Endothelial cell of hepatic sinusoid (primary cell): ENCODE measurements at regions not wholly inside any gene's neighbourhood (a gene's known extent, or its start where the extent isn't known, plus 50 kb on each side); places are given as distances from the start of the nearest gene placed in this dataset.

Experiments
- in situ Hi-C: cut with HindIII; loops from 2 replicates; pipeline ENCODE4 v1.10.0; 2017; ENCODE audit warnings: low sequenced_read_pairs

GRCh38 chr2:48098539-48098938, 192.2 kb upstream of the FBXO11 start:
- in situ Hi-C loops, result no loop called here

- in situ Hi-C loops, result loop anchor here (10.0 kb wide), 1 partner anchor 280 kb away; no protein-coding TSS in a partner anchor
Measured at GRCh38 chr2:48104418-48104817, 198.1 kb upstream of the FBXO11 start.

DNA sequence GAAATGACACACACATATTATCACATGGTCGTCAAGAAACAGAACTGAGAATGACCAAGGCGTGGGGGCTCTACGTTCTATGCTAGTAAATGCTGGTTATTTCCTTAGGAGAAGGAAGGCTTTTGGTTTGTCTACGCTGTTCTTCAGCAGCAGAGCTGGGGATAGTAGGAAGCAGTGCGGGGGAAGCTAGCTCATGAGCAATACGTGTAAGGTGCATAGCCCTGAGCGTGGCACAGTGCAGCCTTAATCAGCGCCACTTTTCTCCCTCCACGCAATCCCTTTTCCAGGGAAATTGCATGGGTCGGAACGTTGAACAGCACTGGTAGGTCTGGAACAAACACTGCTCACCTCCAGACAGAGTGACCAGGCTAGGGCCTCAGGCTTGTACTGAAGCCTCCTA, 199.6 kb upstream of the FBXO11 start:
- in situ Hi-C loops, result loop anchor here (10.0 kb wide), 1 partner anchor 281 kb away; no protein-coding TSS in a partner anchor

DNA sequence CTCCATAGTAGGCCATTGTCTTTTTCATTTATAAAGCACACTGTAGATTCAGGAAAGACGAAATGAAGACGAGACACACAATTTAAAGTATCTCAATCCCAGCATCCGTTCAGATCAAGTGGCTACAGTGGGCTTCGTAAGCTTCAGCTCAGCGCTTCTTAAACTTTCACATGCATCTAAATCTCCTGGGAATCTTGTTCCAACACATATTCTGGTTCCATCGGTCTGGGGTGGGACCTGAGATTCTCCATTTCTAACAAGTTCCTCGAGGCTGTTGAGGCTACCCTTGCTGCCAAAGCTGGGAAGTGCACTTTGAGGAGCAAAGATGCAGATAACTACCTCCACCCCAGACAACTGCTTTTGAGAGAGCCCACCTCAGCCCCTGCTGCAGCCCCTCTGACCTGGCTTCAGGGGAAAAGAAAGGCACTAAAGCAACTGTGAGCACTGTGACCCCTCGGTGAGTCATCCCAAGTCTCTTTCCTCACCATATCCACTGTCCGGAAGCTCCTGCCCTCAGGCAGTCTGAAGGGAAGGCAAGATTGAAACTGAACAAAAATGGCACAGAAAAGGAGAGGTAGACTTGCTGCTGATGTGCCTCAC, 201.1 kb upstream of the FBXO11 start:
- in situ Hi-C loops, result loop anchor here (10.0 kb wide), 1 partner anchor 283 kb away; no protein-coding TSS in a partner anchor

DNA sequence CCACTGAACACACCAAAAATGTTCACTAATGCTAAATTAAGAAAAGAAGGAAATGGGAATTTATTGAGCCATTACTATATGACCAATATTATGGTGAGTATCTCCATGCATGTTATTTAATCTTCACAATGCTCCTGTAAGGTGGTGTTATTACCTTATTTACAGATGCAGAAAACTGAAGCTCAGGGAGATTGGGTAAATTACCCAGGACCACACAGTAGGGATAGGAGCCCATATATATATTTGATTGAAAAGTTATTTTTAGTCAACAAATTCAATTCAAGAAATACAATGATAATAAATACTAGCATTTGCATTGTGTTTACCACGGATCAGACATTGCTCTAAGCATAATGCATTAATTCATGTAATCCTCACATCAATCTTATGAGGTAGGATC, 202.2 kb upstream of the FBXO11 start:
- in situ Hi-C loops, result loop anchor here (10.0 kb wide), 1 partner anchor 284 kb away; no protein-coding TSS in a partner anchor

DNA sequence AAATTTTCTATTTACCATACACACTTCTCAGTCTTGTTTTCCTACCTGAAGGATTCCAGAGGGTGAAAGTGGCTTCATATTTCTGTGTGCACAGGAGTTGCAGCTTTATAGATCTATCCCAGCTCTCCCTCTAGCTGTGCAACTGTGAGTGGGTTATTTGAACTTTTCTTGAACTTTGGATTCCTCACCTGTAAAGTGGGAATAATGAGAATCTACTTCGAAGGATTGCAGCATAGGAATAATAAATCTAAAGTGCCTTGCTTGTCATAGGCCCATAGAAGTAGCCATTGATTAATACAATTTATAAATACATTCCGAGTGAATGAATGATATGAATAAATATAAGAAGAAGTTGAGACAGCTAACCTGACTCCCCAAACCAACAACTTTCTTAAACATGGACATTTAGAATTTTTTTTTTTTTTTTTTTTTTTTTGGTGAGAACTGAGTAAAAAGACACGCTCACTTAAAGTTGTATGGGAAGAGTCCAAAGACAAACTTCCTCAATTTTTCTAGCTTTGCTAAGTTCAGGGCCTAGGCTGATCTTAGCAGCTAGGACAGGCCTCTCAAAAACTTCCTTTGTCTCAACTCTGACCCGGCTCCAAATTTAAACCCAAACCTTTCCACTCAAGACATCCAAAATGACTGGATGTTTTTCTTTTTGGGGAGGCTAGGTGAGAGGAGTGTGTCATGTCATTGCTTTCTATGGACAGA, 203.3 kb upstream of the FBXO11 start:
- in situ Hi-C loops, result loop anchor here (10.0 kb wide), 1 partner anchor 285 kb away; no protein-coding TSS in a partner anchor

DNA sequence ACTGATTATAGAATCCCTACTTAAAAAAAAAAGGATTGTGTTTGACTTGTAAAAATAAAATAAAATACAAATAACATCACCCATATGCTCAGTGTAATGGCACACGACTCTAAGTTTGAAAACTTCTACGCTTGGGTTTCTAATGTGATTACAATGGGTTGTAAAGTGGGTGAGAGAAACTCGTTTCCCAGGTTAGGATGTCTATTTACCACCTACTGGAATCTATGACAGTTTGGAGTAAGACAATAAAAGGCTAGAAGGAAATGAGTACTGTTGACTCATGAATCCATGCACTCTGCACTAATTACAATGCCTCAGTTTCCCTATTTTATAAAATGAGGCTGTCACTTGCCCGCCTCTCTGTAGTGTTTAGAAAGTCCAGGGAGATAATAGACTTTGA, 204.0 kb upstream of the FOXN2 start:
- in situ Hi-C loops, result no loop called here

GRCh38 chr2:48112911-48113680, 201.4 kb upstream of the FOXN2 start:
- in situ Hi-C loops, result no loop called here

GRCh38 chr2:48113767-48114166, 200.7 kb upstream of the FOXN2 start:
- in situ Hi-C loops, result no loop called here

DNA sequence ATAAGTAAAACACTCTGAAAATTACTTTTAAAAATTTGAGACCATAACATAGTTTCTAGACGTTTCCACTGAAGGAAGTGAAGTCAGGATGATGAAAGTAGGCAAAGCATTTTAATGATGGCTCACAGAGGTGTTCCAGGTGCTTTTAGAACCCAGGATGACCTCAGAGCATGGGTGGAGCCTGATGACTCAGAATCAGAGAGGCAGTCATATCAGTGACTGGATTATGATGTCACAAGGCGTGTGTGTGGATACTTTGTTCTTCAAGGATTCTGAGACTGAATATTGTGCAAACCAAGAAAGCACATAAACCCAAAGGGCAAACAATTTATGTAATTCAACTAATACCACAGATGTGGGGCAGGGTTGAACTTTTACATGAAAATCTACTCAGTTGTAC, 200.2 kb upstream of the FOXN2 start:
- in situ Hi-C loops, result no loop called here

- in situ Hi-C loops, result loop anchor here (5.0 kb wide), 1 partner anchor 306 kb away; no protein-coding TSS in a partner anchor
Measured at GRCh38 chr2:48116497-48116896, 198.0 kb upstream of the FOXN2 start.

DNA sequence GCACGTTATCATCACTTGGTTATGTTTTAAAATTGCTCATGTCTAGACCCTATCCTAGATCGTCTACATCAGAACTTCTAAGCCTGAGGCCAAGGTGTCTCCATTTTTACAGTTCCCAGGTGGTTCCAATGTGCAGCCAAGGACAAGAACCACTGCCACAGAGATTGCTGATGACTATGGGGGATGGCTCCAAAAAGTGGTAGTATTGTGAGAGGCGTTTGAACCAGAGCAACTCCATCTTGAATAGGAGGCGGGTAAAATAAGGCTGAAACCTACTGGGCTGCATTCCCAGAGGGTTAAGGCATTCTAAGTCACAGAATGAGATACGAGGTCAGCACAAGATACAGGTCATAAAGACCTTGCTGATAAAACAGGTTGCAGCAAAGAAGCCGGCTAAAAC, 195.6 kb upstream of the FOXN2 start:
- in situ Hi-C loops, result loop anchor here (5.0 kb wide), 1 partner anchor 303 kb away; no protein-coding TSS in a partner anchor

DNA sequence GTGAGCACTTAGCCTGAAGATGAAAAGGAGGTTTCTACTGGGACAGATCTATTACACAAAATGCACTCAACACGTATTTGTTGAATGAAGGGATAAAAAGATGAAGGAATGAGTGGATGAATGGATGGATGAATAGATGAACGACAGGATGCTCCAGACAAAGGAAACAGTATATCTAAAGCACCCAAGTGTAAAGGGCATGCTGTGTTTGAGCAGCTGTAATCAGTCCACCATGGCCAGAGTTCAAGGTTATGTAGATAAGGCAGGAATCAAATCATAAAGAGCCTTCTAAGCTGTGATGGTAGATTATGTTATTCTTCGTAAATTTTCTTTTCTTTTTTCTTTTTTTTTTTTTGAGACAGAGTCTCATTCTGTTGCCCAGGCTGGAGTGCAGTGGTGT, 194.4 kb upstream of the FOXN2 start:
- in situ Hi-C loops, result no loop called here

GRCh38 chr2:48120759-48121242, 193.7 kb upstream of the FOXN2 start:
- in situ Hi-C loops, result no loop called here

DNA sequence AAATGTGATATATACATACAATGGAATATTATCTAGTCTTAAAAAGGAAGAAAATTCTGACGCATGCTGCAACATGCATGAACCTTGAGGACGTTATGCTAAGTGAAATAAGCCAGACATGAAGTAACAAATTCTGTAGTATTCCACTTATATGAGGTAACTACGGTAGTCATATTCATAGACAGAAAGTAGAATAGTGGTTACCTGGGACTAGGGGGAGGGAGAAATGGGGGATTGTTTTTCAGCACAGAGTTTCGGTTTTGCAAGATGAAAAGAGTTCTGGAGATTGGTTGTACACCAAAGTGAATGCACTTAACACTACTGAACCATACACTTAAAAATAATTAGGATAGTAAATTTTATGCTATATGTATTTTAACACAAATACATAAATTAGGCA, 192.3 kb upstream of the FOXN2 start:
- in situ Hi-C loops, result no loop called here

DNA sequence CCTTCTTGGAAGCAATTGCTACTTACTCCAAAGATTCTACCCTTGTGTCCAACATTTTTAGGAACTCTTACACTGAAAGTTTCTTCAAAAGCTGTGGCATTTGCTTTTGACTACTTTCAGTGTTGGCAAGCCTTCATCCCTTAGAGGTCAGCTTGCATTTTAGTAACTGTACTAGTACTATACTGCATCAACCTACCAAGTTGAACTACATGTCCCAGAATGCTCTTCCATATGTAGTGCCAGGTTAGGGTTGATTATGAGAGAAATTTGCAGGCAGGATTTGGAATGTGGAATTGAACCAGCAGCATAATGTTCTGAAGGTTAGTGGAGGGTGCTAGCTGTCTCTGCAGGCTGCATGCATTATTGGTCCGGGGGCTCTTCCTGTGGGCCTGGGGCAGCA, 189.9 kb upstream of the FOXN2 start:
- in situ Hi-C loops, result no loop called here

GRCh38 chr2:48126162-48126561, 188.3 kb upstream of the FOXN2 start:
- in situ Hi-C loops, result loop anchor here (5.0 kb wide), 1 partner anchor 81 kb away; no protein-coding TSS in a partner anchor

DNA sequence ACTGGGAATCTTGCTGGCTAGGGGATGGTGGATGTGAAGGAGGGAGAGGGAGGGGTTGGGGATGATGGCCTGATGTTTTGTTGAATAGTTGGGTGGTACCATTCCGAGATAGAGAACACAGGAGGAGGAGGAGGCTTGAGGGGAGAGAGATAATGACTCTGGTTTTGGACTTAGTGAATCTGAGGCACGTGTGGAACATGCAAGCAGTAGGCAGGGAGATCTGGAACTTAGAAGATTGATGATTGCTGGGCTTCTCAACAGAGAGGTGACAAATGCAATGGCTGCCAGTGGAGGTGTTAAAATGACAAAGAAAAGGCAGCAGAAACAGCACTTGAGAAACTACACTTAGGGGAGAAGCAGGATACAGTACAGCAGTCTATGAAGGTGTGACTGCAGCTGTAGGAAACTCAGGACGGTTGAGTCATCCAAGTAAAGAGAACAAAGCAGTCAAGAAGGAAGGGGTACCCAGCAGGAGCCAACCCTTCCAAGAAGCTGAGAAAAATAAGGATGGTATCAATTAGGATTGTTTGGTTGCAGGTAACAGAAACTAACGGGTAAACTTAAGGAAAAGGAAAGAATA, 186.8 kb upstream of the FOXN2 start:
- in situ Hi-C loops, result loop anchor here (5.0 kb wide), 1 partner anchor 80 kb away; no protein-coding TSS in a partner anchor

GRCh38 chr2:48129293-48129950, 185.1 kb upstream of the FOXN2 start:
- in situ Hi-C loops, result loop anchor here (5.0 kb wide), 1 partner anchor 78 kb away; no protein-coding TSS in a partner anchor

DNA sequence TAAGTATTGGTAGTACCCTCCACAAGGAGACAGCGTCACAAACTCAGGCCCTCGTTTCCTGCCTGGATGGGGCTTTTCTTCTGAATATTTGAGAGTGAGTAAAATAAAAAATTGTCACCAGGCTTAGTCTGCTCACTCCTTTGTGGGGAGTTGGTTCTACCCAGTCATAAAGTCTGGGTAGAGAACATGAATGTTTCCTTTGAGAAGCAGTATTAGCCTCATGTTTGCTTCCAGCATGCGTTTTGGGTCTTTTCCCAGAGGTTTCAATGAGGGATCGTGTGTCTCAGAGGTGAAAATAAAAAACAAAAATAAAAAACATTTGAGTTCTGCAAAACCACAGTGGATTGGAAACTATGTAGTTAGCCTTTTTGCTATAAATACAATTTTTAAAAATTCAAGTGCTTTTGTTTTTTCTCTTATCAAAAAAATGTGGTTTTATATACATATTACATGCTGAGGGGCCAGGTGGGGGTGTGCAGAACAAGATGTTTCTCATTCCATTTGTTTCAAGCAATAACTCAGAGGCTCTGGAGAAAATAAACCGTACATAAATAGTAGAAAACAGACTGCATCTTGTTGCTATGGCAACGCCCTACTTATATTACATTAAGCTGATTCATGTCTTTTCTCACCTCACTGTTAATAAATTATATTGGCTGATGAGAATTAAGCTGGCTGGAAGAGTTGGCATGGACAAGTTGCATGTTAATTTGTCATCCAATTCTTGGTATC, 182.8 kb upstream of the FOXN2 start:
- in situ Hi-C loops, result no loop called here
